HCT116 (cell line): ENCODE measurements at regions not wholly inside any gene's neighbourhood (a gene's known extent, or its start where the extent isn't known, plus 50 kb on each side); places are given as distances from the start of the nearest gene placed in this dataset.

ENCODE experiments used
- ATAC-seq: fragments of 200-7000 bp; cut with Tn5 transposase; 2 replicates; pipeline ENCODE4 v1.9.1; 2020; ENCODE audit warnings: mild to moderate bottlenecking, moderate library complexity
- BruUV-seq: library from RNA; stranded (reverse); fragments of 400-500 nt; replicated peaks from 2 replicates; lab custom pipeline; 2021; lab: Mats Ljungman, UMichigan
- CTCF ChIA-PET: fragments of 300-600 bp; sonication (Branson Sonifier 250); formaldehyde crosslinking; loops from one replicate; lab custom pipeline; 2021; ENCODE audit warnings: antibody characterized with exemption; lab: Charles Lee
- POLR2A ChIA-PET: fragments of 300-600, 350-600 bp; sonication (Branson Sonifier 250); formaldehyde crosslinking; loops from one replicate; lab custom pipeline; 2021; ENCODE audit warnings: antibody characterized with exemption; lab: Charles Lee
- RAD21 ChIA-PET, 2 experiments: fragments of 300-600 bp; sonication (Branson Sonifier 250); formaldehyde crosslinking; loops; one replicate each; lab custom pipeline; 2023; ENCODE audit warnings: low total read pairs in 2 of 2; ENCODE audit not compliant: uncharacterized antibody in 2 of 2, unreplicated experiment in 2 of 2, low non-redundant PET in 1 of 2; lab: Charles Lee
- DNase-seq: peaks from one replicate; pipeline ENCODE4 v3.0.0-alpha.2; 2010; ENCODE audit warnings: low read depth, low spot score
- H2AFZ ChIP-seq: fragments of 200-600 bp; shearing (Covaris generic), sonication (generic); 2 replicates; pipeline ENCODE4 v1.6.1; 2017; ENCODE audit warnings: low read depth, mixed run types, mixed read lengths, antibody characterized with exemption, low read length; ENCODE audit not compliant: poor library complexity, severe bottlenecking
- H3K27ac ChIP-seq: 2 replicates; pipeline ENCODE4 v1.5.1; 2012; ENCODE audit warnings: low read depth, low read length
- H3K27me3 ChIP-seq: fragments of 200-600 bp; sonication (generic); 2 replicates; pipeline ENCODE4 v1.6.1; 2016; ENCODE audit warnings: mixed run types, low read length, mixed read lengths; ENCODE audit not compliant: insufficient read depth
- H3K36me3 ChIP-seq, 2 experiments: fragments of 200-500 bp in 1 of 2; fragments of 200-600 bp in 1 of 2; sonication (Bioruptor generic) in 1 of 2; sonication (generic) in 1 of 2; 2 replicates each; pipeline versions ENCODE4 v1.5.1 to v1.6.1; 2014 to 2016; ENCODE audit warnings: low read length in 2 of 2, inconsistent platforms in 1 of 2, mixed read lengths in 1 of 2, mixed run types in 1 of 2; ENCODE audit not compliant: insufficient read depth in 2 of 2, control insufficient read depth in 1 of 2
- H3K4me1 ChIP-seq, 2 experiments: fragments of 200-600 bp in 1 of 2; sonication (generic) in 1 of 2; 2 replicates each; pipeline versions ENCODE4 v1.5.1 to v1.6.1; 2012 to 2017; ENCODE audit warnings: low read length in 2 of 2, inconsistent platforms in 1 of 2, mild to moderate bottlenecking in 1 of 2, mixed read lengths in 1 of 2, mixed run types in 1 of 2, moderate library complexity in 1 of 2; ENCODE audit not compliant: insufficient read depth in 2 of 2, control insufficient read depth in 1 of 2
- H3K4me2 ChIP-seq: fragments of 200-600 bp; sonication (generic); 2 replicates; pipeline ENCODE4 v1.6.1; 2017; ENCODE audit warnings: mixed run types, low read length, mixed read lengths
- H3K4me3 ChIP-seq, 2 experiments: fragments of 200-600 bp in 1 of 2; sonication (generic) in 1 of 2; replicated peaks in 1 of 2; 2 replicates each; pipeline ENCODE4 v1.5.1; 2011 to 2016; ENCODE audit warnings: low read length in 2 of 2, control low read depth in 1 of 2, low read depth in 1 of 2, mild to moderate bottlenecking in 1 of 2, mixed read lengths in 1 of 2, mixed run types in 1 of 2
- H3K79me2 ChIP-seq: fragments of 200-600 bp; sonication (generic); 2 replicates; pipeline ENCODE4 v1.6.1; 2017; ENCODE audit warnings: mild to moderate bottlenecking, mixed run types, low read length, moderate library complexity, mixed read lengths; ENCODE audit not compliant: insufficient read depth
- H3K9ac ChIP-seq: fragments of 200-600 bp; sonication (generic); 2 replicates; pipeline ENCODE4 v1.6.1; 2016; ENCODE audit warnings: low read length, mixed read lengths
- H3K9me2 ChIP-seq: fragments of 200-600 bp; sonication (generic), shearing (Covaris generic); 2 replicates; pipeline ENCODE4 v1.6.1; 2017; ENCODE audit warnings: mixed run types, mild to moderate bottlenecking, moderate library complexity; ENCODE audit not compliant: insufficient read depth
- H3K9me3 ChIP-seq, 2 experiments: fragments of 200-500 bp in 1 of 2; fragments of 200-600 bp in 1 of 2; sonication (Bioruptor generic) in 1 of 2; sonication (generic) in 1 of 2; 2 replicates each; pipeline ENCODE4 v1.6.1; 2014 to 2017; ENCODE audit warnings: low read length in 2 of 2, mixed read lengths in 2 of 2, inconsistent platforms in 1 of 2, low read depth in 1 of 2, mild to moderate bottlenecking in 1 of 2, mixed run types in 1 of 2, moderate library complexity in 1 of 2; ENCODE audit not compliant: control insufficient read depth in 1 of 2, insufficient read depth in 1 of 2
- H4K20me1 ChIP-seq: fragments of 200-600 bp; sonication (generic), shearing (Covaris generic); 2 replicates; pipeline ENCODE4 v1.6.1; 2017; ENCODE audit warnings: mixed run types, mild to moderate bottlenecking, moderate library complexity; ENCODE audit not compliant: insufficient read depth
- CEBPB ChIP-seq: IDR thresholded peaks from 2 replicates; pipeline ENCODE4 v1.6.1; 2012; ENCODE audit warnings: low read depth
- ELF1 ChIP-seq: IDR thresholded peaks from 2 replicates; pipeline ENCODE4 v1.6.1; 2012; ENCODE audit warnings: low read depth, borderline replicate concordance
- EZH2 ChIP-seq: fragments of 200-600 bp; sonication (generic); IDR thresholded peaks from 2 replicates; pipeline ENCODE4 v1.6.1; 2017; ENCODE audit warnings: antibody characterized with exemption, mixed run types
- EZH2phosphoT487 ChIP-seq: fragments of 200-600 bp; IDR thresholded peaks from 2 replicates; pipeline ENCODE4 v1.6.1; 2018; ENCODE audit warnings: antibody characterized with exemption, borderline replicate concordance
- JUND ChIP-seq: IDR thresholded peaks from 2 replicates; pipeline ENCODE4 v1.6.1; 2012
- POLR2A ChIP-seq: IDR thresholded peaks from 2 replicates; pipeline ENCODE4 v1.7.0; 2011; ENCODE audit warnings: borderline replicate concordance; ENCODE audit not compliant: insufficient read depth, insufficient read length; ENCODE audit errors: extremely low read depth
- SIN3A ChIP-seq: IDR thresholded peaks from 2 replicates; pipeline ENCODE4 v1.6.1; 2012; ENCODE audit warnings: low read depth
- YY1 ChIP-seq: IDR thresholded peaks from 2 replicates; pipeline ENCODE4 v1.6.1; 2011; ENCODE audit warnings: low read length, low read depth, moderate library complexity, mild to moderate bottlenecking; ENCODE audit not compliant: insufficient replicate concordance; ENCODE audit errors: extremely low read depth
- ZFX ChIP-seq: fragments of 450-650 bp; IDR thresholded peaks from 2 replicates; pipeline ENCODE4 v1.6.1; 2017
- ZNF274 ChIP-seq: fragments of 200-500 bp; sonication (Bioruptor generic); IDR thresholded peaks from 2 replicates; pipeline ENCODE4 v1.6.1; 2014; ENCODE audit warnings: mild to moderate bottlenecking, low read depth, low read length, inconsistent platforms
- intact Hi-C: fragments of 100-400 bp; cut with micrococcal nuclease; formaldehyde crosslinking; loops from 2 replicates; pipeline ENCODE4 v1.10.0; 2022
- TF ChIP-seq, protein P1 (sequence below): IDR thresholded peaks from 2 replicates; pipeline ENCODE4 v1.6.1; 2012; ENCODE audit warnings: low read depth
- TF ChIP-seq, protein P2 (sequence below): IDR thresholded peaks from 2 replicates; pipeline ENCODE4 v1.6.1; 2012
- TF ChIP-seq, protein P3 (sequence below): IDR thresholded peaks from 2 replicates; pipeline ENCODE4 v1.6.1; 2012
- TF ChIP-seq, protein P4 (sequence below): IDR thresholded peaks from 2 replicates; pipeline ENCODE4 v1.6.1; 2011; ENCODE audit warnings: mild to moderate bottlenecking, low read length, moderate library complexity; ENCODE audit not compliant: insufficient replicate concordance; ENCODE audit errors: extremely low read depth

DNA sequence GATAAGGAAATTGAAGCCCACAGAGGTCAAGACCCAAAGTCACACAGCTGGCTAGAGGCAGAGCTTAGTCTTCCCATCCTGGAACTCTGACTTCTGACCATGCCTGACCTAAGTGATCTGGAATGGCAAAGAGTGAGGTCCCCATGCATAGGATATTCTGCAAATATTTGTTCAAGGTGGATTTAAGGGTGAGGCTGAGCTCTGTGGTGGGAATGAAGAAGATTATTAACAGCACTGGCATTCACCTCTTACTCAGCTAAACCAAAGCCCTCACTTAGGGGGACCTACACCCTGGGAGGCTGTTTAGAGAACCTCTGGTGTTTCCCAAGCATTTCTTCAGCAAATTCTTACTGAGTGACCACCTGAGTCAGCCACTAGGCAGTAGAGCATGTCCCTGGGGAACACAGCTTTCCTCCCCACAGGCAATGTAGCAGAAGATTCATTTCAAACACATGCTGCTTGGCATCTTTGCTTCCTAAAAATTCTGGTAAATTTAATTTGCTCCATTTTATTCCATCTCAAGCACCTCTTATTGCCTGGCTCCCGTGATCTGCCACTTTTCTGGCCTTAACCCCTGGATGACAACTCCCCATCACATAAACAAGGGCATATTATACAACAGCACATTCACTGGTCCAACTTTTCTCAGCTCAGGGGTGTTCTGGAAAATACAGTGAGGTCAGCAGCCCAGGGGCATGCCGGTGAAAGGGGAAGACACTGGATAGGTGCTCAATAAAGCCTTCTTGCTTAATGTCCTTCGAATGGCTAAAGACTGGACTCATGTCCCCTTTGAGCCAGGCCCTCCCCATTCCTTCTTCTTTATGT is 176.0 kb downstream of the ABHD5 start (continued):
- TF ChIP-seq, protein P1, sequence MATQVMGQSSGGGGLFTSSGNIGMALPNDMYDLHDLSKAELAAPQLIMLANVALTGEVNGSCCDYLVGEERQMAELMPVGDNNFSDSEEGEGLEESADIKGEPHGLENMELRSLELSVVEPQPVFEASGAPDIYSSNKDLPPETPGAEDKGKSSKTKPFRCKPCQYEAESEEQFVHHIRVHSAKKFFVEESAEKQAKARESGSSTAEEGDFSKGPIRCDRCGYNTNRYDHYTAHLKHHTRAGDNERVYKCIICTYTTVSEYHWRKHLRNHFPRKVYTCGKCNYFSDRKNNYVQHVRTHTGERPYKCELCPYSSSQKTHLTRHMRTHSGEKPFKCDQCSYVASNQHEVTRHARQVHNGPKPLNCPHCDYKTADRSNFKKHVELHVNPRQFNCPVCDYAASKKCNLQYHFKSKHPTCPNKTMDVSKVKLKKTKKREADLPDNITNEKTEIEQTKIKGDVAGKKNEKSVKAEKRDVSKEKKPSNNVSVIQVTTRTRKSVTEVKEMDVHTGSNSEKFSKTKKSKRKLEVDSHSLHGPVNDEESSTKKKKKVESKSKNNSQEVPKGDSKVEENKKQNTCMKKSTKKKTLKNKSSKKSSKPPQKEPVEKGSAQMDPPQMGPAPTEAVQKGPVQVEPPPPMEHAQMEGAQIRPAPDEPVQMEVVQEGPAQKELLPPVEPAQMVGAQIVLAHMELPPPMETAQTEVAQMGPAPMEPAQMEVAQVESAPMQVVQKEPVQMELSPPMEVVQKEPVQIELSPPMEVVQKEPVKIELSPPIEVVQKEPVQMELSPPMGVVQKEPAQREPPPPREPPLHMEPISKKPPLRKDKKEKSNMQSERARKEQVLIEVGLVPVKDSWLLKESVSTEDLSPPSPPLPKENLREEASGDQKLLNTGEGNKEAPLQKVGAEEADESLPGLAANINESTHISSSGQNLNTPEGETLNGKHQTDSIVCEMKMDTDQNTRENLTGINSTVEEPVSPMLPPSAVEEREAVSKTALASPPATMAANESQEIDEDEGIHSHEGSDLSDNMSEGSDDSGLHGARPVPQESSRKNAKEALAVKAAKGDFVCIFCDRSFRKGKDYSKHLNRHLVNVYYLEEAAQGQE, result no peak
- TF ChIP-seq, protein P2, sequence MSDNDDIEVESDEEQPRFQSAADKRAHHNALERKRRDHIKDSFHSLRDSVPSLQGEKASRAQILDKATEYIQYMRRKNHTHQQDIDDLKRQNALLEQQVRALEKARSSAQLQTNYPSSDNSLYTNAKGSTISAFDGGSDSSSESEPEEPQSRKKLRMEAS, result no peak
- no peak for TF ChIP-seq ELF1
- TF ChIP-seq, protein P3, sequence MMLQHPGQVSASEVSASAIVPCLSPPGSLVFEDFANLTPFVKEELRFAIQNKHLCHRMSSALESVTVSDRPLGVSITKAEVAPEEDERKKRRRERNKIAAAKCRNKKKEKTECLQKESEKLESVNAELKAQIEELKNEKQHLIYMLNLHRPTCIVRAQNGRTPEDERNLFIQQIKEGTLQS, result no peak
- no peak for TF ChIP-seq EZH2
- TF ChIP-seq POLR2A, result no peak
- TF ChIP-seq SIN3A, result no peak

DNA sequence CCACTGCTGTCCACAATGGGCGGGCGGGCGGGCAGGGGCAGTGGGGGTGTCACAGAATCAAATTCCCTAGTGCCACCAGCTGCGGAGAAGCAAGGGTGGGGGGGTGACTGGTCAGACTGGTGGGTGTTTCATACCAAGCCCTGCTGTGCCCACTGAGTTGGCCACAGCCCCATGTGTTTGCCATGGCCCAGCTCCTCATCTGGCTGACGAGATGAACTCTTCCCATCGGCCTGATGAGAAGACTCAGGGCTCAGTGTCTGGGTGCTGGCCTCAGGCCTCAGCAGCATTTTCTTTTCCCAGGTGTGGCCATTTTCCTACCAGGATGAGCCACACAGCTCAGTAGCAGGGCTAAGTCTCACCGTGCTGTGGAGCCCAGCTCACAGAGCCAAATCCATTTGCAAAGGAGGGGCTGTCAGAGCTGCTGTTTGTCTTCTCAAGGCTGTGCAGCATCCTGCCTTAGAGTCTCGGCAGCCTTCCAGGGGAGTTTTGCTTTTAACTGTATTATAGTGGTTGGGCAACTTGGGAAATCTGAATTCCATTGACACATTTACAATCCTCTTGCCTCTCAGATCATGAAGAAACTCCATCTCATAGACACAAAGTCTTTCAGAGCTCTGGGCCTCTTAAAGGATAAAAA is 176.8 kb downstream of the ABHD5 start:
- no TSS peak for BruUV-seq
- Histone ChIP-seq H4K20me1 (no peaks in the 10 kb centered on the region), H3K4me1 (peaks cover 11 to 33% of the 10 kb centered on the region in 2 experiments), H3K36me3 (no peaks in the 10 kb centered on the region), H3K9me3 (no peaks in the 10 kb centered on the region), H3K4me3 (no peak overlapping the region), H3K9me2 (no peaks in the 10 kb centered on the region), H3K4me2 (no peak overlapping the region), H3K27me3 (no peaks in the 10 kb centered on the region), H3K9ac (no peak overlapping the region), H3K79me2 (no peaks in the 10 kb centered on the region), H3K27ac (no peak overlapping the region), H2AFZ (no peak overlapping the region)
- RAD21 ChIA-PET, result no interaction called here
- POLR2A ChIA-PET, result no interaction called here
- ATAC-seq (no peak), DNase-seq (no peak)
- intact Hi-C loops, result no loop called here
- CTCF ChIA-PET, result interaction anchor here (3.0 kb wide), 1 partner anchor 12 kb away, joined by 14 read pairs; no protein-coding TSS in a partner anchor
- TF ChIP-seq ZFX (no peak), EZH2 (no peak), EZH2phosphoT487 (no peak), ELF1 (no peak), JUND (no peak), CEBPB (no peak), ZNF274 (no peak), YY1 (no peak), POLR2A (no peak), SIN3A (no peak)
- TF ChIP-seq, protein P4, sequence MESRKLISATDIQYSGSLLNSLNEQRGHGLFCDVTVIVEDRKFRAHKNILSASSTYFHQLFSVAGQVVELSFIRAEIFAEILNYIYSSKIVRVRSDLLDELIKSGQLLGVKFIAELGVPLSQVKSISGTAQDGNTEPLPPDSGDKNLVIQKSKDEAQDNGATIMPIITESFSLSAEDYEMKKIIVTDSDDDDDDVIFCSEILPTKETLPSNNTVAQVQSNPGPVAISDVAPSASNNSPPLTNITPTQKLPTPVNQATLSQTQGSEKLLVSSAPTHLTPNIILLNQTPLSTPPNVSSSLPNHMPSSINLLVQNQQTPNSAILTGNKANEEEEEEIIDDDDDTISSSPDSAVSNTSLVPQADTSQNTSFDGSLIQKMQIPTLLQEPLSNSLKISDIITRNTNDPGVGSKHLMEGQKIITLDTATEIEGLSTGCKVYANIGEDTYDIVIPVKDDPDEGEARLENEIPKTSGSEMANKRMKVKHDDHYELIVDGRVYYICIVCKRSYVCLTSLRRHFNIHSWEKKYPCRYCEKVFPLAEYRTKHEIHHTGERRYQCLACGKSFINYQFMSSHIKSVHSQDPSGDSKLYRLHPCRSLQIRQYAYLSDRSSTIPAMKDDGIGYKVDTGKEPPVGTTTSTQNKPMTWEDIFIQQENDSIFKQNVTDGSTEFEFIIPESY, result no peak
